Uterus (tissue), 3 donors: ENCODE measurements at regions not wholly inside any gene's neighbourhood (a gene's known extent, or its start where the extent isn't known, plus 50 kb on each side); places are given as distances from the start of the nearest gene placed in this dataset.

ENCODE experiments used
- DNase-seq, 2 donors: peaks; one replicate each; pipeline ENCODE4 v3.0.0-alpha.2; 2019 to 2020
- H3K27ac ChIP-seq, 2 donors: fragments of 200-600 bp; sonication (generic); 1 replicate in 1 of 2; 2 replicates in 1 of 2; pipeline ENCODE4 v1.5.1; 2016 to 2018
- H3K27me3 ChIP-seq, 2 donors: fragments of 200-600 bp; sonication (generic); one replicate each; pipeline ENCODE4 v1.5.1; 2018 to 2019; ENCODE audit warnings: control low read depth in 1 of 2
- H3K36me3 ChIP-seq, 2 donors: fragments of 200-600 bp; sonication (generic); one replicate each; pipeline ENCODE4 v1.5.1; 2019; ENCODE audit warnings: control low read depth in 1 of 2
- H3K4me1 ChIP-seq, 2 donors: fragments of 200-600 bp; sonication (generic); one replicate each; pipeline ENCODE4 v1.5.1; 2018 to 2019; ENCODE audit warnings: control low read depth in 1 of 2
- H3K4me3 ChIP-seq, 2 donors: fragments of 200-600 bp; sonication (generic); 1 replicate in 1 of 2; 2 replicates in 1 of 2; pipeline ENCODE4 v1.5.1; 2018 to 2019; ENCODE audit warnings: mild to moderate bottlenecking in 1 of 2
- H3K9me3 ChIP-seq, 2 donors: fragments of 200-600 bp; sonication (generic); one replicate each; pipeline ENCODE4 v1.5.1; 2019; ENCODE audit warnings: control low read depth in 1 of 2
- CTCF ChIP-seq, 4 experiments: fragments of 200-600 bp in 2 of 4; fragments of 450-650 bp in 2 of 4; sonication (generic) in 2 of 4; IDR thresholded peaks; one replicate each; pipeline ENCODE4 v1.5.1; 2016 to 2019; ENCODE audit warnings: antibody characterized with exemption in 4 of 4, mild to moderate bottlenecking in 2 of 4, moderate library complexity in 1 of 4
- POLR2A ChIP-seq, 2 donors: fragments of 450-650 bp; IDR thresholded peaks; one replicate each; pipeline ENCODE4 v1.6.1; 2016; ENCODE audit warnings: antibody characterized with exemption in 2 of 2, mild to moderate bottlenecking in 1 of 2, moderate library complexity in 1 of 2
- intact Hi-C: fragments of 100-400 bp; cut with DNase I; formaldehyde crosslinking; loops from one replicate; pipeline ENCODE4 v1.15.1; 2023; ENCODE audit warnings: low total_unique reads
- donor health status: DM: yes; HTN: yes; CAD: no.

- Histone ChIP-seq H3K4me1 (no peaks in the 10 kb centered on the region), H3K27ac (no peak overlapping the region), H3K4me3 (no peak overlapping the region), H3K27me3 (no peaks in the 10 kb centered on the region), H3K36me3 (no peaks in the 10 kb centered on the region), H3K9me3 (no peaks in the 10 kb centered on the region)
- intact Hi-C loops: no loop called here
- DNase-seq: no peak
- TF ChIP-seq CTCF (IDR thresholded peaks at IDR 0.05) (no peak), POLR2A (IDR thresholded peaks at IDR 0.05) (no peak)
Measured at GRCh38 chr2:57291209-57291608, 755.4 kb upstream of the VRK2 start.

DNA sequence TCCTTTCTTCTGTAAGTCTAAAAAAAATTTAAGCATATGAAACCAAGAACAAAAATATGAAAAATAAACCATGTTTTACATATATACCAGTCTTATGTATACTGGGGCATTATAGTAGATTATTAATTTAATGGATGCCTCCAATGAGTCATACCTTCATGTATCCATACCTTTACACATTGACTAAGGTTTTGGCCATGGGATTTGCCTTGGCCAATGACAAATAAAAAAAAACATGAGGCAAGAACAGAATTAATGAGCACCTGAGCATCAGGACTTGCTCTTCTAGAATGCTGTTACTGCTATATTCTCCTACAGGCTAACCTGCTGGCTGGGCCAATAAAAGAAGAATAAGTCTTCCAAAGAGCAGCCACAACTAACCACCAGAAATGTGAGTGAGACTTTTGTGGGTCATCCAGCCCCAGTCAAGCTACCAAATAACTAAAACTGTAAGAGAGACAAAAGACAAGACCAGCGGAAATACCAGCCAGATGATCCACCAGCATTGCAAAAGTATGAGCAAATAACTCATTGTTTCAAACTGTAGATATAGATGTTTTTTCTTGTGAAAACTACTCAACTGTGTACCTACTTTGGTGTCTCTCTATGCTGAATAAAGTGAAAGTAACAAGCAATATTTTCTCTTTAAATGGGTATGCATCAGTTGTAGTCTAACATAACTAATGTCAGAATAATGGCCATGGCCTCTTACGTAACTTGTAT is 749.6 kb upstream of the VRK2 start:
- TF ChIP-seq CTCF (IDR thresholded peaks at IDR 0.05) (no peak), POLR2A (IDR thresholded peaks at IDR 0.05) (no peak)
- Histone ChIP-seq H3K4me3 (no peak overlapping the region), H3K9me3 (no peaks in the 10 kb centered on the region), H3K27ac (no peak overlapping the region), H3K4me1 (no peaks in the 10 kb centered on the region), H3K27me3 (no peaks in the 10 kb centered on the region), H3K36me3 (no peaks in the 10 kb centered on the region)
- intact Hi-C loops: no loop called here
- DNase-seq: no peak

DNA sequence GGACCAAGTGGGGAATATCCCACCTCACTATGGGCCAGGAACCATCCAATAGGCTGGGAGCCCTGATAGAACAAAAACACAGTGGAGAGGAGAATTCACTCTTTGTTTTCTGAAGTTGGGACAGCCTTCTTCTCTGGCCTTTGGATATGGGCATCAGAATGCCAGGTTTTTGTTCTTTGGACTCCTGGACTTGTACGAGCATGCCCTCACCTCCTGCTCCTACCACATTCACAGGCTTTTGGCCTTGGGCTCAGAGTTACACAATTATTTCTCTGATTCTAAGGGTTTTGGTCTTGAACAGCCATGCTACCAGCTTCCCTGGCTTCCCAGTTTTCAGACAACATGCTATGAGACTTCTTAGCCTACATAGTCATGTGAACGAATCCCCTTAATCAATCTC is 732.9 kb upstream of the VRK2 start:
- TF ChIP-seq POLR2A (IDR thresholded peaks at IDR 0.05) (no peak), CTCF (IDR thresholded peaks at IDR 0.05) (no peak)
- Histone ChIP-seq H3K4me1 (no peaks in the 10 kb centered on the region), H3K4me3 (no peak overlapping the region), H3K36me3 (no peaks in the 10 kb centered on the region), H3K27ac (no peak overlapping the region), H3K27me3 (peaks cover 0 to 2% of the 10 kb centered on the region in 2 donors), H3K9me3 (no peaks in the 10 kb centered on the region)
- intact Hi-C loops: no loop called here
- DNase-seq: no peak

GRCh38 chr2:57314682-57315081 is 731.9 kb upstream of the VRK2 start:
- DNase-seq: no peak
- Histone ChIP-seq H3K27me3 (peaks cover 0 to 2% of the 10 kb centered on the region in 2 donors), H3K4me3 (no peak overlapping the region), H3K27ac (no peak overlapping the region), H3K4me1 (no peaks in the 10 kb centered on the region), H3K36me3 (no peaks in the 10 kb centered on the region), H3K9me3 (no peaks in the 10 kb centered on the region)
- no peak for TF ChIP-seq CTCF (IDR thresholded peaks at IDR 0.05)
- TF ChIP-seq POLR2A (IDR thresholded peaks at IDR 0.05): no peak
- intact Hi-C loops: no loop called here

DNA sequence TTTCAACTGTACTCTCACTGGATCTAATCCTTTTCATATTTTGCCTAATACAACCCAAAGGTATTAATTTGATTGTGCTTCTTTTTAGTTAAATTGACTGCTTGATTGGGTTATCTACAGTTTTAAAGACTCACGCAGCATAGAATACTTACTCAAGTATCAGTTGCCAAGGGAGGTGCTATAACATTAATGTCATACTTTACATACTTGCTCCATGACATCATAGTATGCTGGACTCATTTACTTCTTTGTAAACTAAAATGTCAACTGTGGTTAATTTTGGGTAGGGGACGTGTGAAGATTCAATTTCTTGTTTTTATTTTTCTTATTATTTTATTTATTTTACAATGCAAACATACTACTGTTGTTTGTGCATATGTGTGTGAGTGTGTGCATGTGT is 716.2 kb upstream of the VRK2 start:
- Histone ChIP-seq H3K27me3 (no peaks in the 10 kb centered on the region), H3K4me3 (no peak overlapping the region), H3K36me3 (no peaks in the 10 kb centered on the region), H3K27ac (no peak overlapping the region), H3K4me1 (no peaks in the 10 kb centered on the region), H3K9me3 (no peaks in the 10 kb centered on the region)
- no peak for DNase-seq
- intact Hi-C loops: no loop called here
- TF ChIP-seq POLR2A (IDR thresholded peaks at IDR 0.05) (no peak), CTCF (IDR thresholded peaks at IDR 0.05) (no peak)
